Neural progenitor cell (in vitro differentiated cells): ENCODE measurements at regions not wholly inside any gene's neighbourhood (a gene's known extent, or its start where the extent isn't known, plus 50 kb on each side); places are given as distances from the start of the nearest gene placed in this dataset.

Source experiments
- CTCF ChIP-seq: fragments of 200-600 bp; sonication (generic); IDR thresholded peaks from 2 replicates; pipeline ENCODE4 v1.5.1; 2017; ENCODE audit warnings: antibody characterized with exemption, mild to moderate bottlenecking
- EZH2 ChIP-seq: fragments of 200-600 bp; sonication (generic); IDR thresholded peaks from 2 replicates; pipeline ENCODE4 v1.6.1; 2017; ENCODE audit warnings: antibody characterized with exemption, mild to moderate bottlenecking, moderate library complexity
- EZH2phosphoT487 ChIP-seq: fragments of 200-600 bp; sonication (generic); IDR thresholded peaks from 2 replicates; pipeline ENCODE4 v1.6.1; 2017; ENCODE audit warnings: antibody characterized with exemption

DNA sequence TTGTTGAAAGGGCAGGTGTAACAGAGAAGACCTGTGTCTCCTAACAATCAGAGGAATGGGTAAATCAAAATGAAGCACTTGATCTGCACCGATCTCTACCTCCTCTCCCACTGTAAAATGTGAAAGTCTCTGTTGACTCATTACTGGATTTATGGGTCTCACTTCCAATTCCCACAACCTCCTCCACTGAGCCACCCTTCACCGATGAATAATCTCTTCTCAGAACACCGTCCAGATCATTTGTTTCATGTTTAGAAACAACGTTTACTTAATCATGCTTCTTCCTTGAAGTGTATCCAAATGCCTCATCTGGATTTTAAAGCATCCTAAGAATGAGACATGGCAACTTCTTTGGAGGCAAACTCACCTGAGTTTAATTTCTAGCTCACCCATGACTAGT, 643.6 kb downstream of the ETS1 start:
- TF ChIP-seq EZH2phosphoT487 (no peak), CTCF (no peak), EZH2 (no peak)
